ENCODE measurements at regions not wholly inside any gene's neighbourhood (a gene's known extent, or its start where the extent isn't known, plus 50 kb on each side); places are given as distances from the start of the nearest gene placed in this dataset.

DNA sequence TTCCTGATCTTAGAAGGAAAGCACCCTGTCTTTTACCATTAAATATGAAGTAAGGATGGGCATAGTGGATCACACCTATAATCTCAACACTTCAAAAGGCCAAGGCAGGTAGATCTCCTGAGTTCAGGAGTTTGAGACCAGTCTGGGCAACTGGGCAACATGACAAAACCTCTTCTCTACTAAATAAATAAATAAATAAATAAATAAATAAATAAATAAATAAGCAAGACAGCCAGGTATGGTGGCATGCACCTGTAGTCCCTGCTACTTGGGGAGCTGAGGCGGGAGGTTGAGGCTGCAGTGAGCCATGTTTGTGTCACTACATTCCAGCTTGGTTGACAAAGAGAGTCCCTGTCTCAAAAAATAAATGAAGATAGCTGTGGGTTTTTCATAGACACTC lies 313.1 kb downstream of the RPS24 start:
- ChIA-PET CTCF (no interaction called here), POLR2A (ENCODE audit: low non-redundant PET) (no interaction called here)
- Histone ChIP-seq H3K27me3 (replicated peaks; ENCODE audit: insufficient read depth, low read depth, low read length, poor library complexity) (no peaks in the 10 kb centered on the region), H3K36me3 (ENCODE audit: insufficient read depth, low read length, poor library complexity, severe bottlenecking) (no peaks in the 10 kb centered on the region), H3K27ac (ENCODE audit: low read depth, low read length, poor library complexity, severe bottlenecking) (no peak overlapping the region), H3K4me3 (ENCODE audit: low read depth, low read length, poor library complexity, severe bottlenecking) (no peak overlapping the region), H3K9me3 (ENCODE audit: low read depth, low read length, poor library complexity, severe bottlenecking) (no peaks in the 10 kb centered on the region), H3K4me1 (ENCODE audit: insufficient read depth, low read length, poor library complexity, severe bottlenecking) (no peaks in the 10 kb centered on the region)
- BruUV-seq (replicated peaks): no TSS peak
- intact Hi-C loops (cut with micrococcal nuclease; ENCODE audit: unreplicated experiment): no loop called here
- TF ChIP-seq EZH2 (IDR thresholded peaks at IDR 0.05; ENCODE audit: borderline replicate concordance, low read depth, low read length, poor library complexity, severe bottlenecking): no peak
- TF ChIP-seq, protein P1, sequence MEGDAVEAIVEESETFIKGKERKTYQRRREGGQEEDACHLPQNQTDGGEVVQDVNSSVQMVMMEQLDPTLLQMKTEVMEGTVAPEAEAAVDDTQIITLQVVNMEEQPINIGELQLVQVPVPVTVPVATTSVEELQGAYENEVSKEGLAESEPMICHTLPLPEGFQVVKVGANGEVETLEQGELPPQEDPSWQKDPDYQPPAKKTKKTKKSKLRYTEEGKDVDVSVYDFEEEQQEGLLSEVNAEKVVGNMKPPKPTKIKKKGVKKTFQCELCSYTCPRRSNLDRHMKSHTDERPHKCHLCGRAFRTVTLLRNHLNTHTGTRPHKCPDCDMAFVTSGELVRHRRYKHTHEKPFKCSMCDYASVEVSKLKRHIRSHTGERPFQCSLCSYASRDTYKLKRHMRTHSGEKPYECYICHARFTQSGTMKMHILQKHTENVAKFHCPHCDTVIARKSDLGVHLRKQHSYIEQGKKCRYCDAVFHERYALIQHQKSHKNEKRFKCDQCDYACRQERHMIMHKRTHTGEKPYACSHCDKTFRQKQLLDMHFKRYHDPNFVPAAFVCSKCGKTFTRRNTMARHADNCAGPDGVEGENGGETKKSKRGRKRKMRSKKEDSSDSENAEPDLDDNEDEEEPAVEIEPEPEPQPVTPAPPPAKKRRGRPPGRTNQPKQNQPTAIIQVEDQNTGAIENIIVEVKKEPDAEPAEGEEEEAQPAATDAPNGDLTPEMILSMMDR (conservative IDR thresholded peaks at IDR 0.05; ENCODE audit: low read depth, low read length): no peak
- DNase-seq (ENCODE audit: low spot score): no peak

DNA sequence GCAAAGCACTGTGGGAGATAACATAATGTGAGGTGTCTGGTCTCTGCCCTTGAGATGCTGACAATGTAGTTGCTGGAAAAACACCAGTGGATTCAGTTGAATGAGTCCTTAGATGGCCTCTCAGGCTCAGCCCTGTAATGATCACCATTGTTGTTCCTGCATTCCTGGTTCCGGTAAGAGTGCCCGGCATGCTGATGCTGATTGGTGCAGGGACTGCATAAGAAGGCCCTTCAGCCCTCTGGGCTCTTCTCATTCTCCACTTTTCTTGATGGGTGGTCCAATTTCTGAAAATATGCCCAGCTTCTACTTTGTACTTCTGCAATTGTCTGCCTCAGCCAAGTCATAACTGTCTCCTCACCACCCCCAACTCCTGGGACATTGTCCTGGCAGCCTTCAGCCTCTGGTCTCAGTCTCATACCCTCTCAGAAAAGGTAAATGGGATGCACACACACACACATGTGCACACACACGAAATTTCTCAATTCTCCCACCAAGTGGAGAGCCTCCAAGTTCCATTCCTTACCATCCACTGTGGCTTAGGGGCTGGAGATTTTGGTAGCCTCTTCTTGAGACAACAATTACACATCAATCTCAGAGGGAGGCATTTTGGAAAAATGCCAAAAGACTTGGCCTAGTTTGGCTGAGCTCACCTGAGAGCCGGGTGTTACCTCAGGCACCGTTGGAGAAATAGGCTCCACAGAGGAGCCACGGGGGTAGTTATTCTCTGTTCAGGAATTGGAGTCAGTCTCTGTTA lies 314.9 kb downstream of the RPS24 start:
- TF ChIP-seq, protein P1 (conservative IDR thresholded peaks at IDR 0.05; ENCODE audit: low read depth, low read length): no peak
- no peak for TF ChIP-seq EZH2 (IDR thresholded peaks at IDR 0.05; ENCODE audit: borderline replicate concordance, low read depth, low read length, poor library complexity, severe bottlenecking)
- Histone ChIP-seq H3K4me1 (ENCODE audit: insufficient read depth, low read length, poor library complexity, severe bottlenecking) (no peaks in the 10 kb centered on the region), H3K27me3 (replicated peaks; ENCODE audit: insufficient read depth, low read depth, low read length, poor library complexity) (no peaks in the 10 kb centered on the region), H3K4me3 (ENCODE audit: low read depth, low read length, poor library complexity, severe bottlenecking) (no peak overlapping the region), H3K36me3 (ENCODE audit: insufficient read depth, low read length, poor library complexity, severe bottlenecking) (no peaks in the 10 kb centered on the region), H3K9me3 (ENCODE audit: low read depth, low read length, poor library complexity, severe bottlenecking) (no peaks in the 10 kb centered on the region), H3K27ac (ENCODE audit: low read depth, low read length, poor library complexity, severe bottlenecking) (no peak overlapping the region)
- POLR2A ChIA-PET (ENCODE audit: low non-redundant PET): no interaction called here
- no TSS peak for BruUV-seq (replicated peaks)
- DNase-seq (ENCODE audit: low spot score): no peak
- CTCF ChIA-PET: no interaction called here
- intact Hi-C loops (cut with micrococcal nuclease; ENCODE audit: unreplicated experiment): no loop called here

DNA sequence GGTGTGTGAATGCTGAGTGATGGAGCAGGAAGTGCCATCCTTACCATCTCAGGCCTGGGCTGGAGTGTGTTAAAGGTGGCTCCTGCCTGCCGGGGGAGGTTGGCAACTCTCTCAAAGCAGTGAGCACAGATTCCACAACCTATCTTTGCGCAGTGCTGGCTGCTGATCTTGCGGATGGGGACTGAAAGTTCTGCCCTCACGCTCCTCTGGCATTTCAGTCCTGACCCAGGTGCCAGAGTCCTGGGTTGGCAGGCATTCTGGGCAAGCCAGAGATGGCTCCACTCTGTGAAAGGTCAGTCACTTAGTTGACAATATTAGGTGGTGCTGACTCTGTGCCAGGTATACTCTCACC lies 315.5 kb downstream of the RPS24 start:
- no peaks in the 10 kb centered on the region for H3K27me3 ChIP-seq (replicated peaks; ENCODE audit: insufficient read depth, low read depth, low read length, poor library complexity)
- no peaks in the 10 kb centered on the region for H3K9me3 ChIP-seq (ENCODE audit: low read depth, low read length, poor library complexity, severe bottlenecking)
- no peak overlapping the region for H3K27ac ChIP-seq (ENCODE audit: low read depth, low read length, poor library complexity, severe bottlenecking)
- CTCF ChIA-PET: no interaction called here
- H3K36me3 ChIP-seq (ENCODE audit: insufficient read depth, low read length, poor library complexity, severe bottlenecking): no peaks in the 10 kb centered on the region
- no peaks in the 10 kb centered on the region for H3K4me1 ChIP-seq (ENCODE audit: insufficient read depth, low read length, poor library complexity, severe bottlenecking)
- no peak overlapping the region for H3K4me3 ChIP-seq (ENCODE audit: low read depth, low read length, poor library complexity, severe bottlenecking)
- TF ChIP-seq, protein P1 (conservative IDR thresholded peaks at IDR 0.05; ENCODE audit: low read depth, low read length): no peak
- no peak for TF ChIP-seq EZH2 (IDR thresholded peaks at IDR 0.05; ENCODE audit: borderline replicate concordance, low read depth, low read length, poor library complexity, severe bottlenecking)
- POLR2A ChIA-PET (ENCODE audit: low non-redundant PET): no interaction called here
- no peak for DNase-seq (ENCODE audit: low spot score)
- no TSS peak for BruUV-seq (replicated peaks)
- intact Hi-C loops (cut with micrococcal nuclease; ENCODE audit: unreplicated experiment): no loop called here
